ENCODE measurements at regions not wholly inside any gene's neighbourhood (a gene's known extent, or its start where the extent isn't known, plus 50 kb on each side); places are given as distances from the start of the nearest gene placed in this dataset.

DNA sequence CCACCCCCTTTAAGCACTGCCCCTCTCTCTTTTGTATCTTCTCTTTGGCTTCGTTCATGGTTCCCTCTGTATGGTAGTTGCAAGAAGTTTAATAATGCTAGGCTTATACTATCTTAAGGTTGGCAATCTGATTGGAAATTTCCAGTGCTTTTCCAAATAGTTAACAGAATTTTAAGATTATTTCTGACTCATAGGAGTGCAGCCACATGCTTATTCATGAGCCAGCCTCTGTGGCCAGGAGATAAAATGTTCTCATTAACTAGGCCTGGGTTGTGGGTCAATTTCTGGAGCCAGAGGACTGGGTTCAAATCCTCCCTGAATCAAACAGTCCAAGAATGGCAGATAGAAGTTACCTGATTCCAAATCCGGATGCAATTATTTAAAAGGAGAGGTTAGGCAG is 103.1 kb downstream of the ATP6V1G3 start:
- no peak for TF ChIP-seq CTCF (IDR thresholded peaks at IDR 0.05; ENCODE audit: insufficient read depth, low read depth, low read length)
- no peak for DNase-seq (ENCODE audit: low read depth)
- no peaks in the 10 kb centered on the region for H3K36me3 ChIP-seq (ENCODE audit: control insufficient read depth, insufficient read depth, low read length)
- no peaks in the 10 kb centered on the region for H3K27me3 ChIP-seq (ENCODE audit: control insufficient read depth, insufficient read depth, low read length)
- CTCF ChIA-PET = no interaction called here
- POLR2A ChIA-PET = no interaction called here
- no peak overlapping the region for H3K4me3 ChIP-seq (ENCODE audit: low read depth, low read length)

- H3K4me3 ChIP-seq (ENCODE audit: low read depth, low read length) = no peak overlapping the region
- POLR2A ChIA-PET = no interaction called here
- no peaks in the 10 kb centered on the region for H3K27me3 ChIP-seq (ENCODE audit: control insufficient read depth, insufficient read depth, low read length)
- no peak for DNase-seq (ENCODE audit: low read depth)
- no peaks in the 10 kb centered on the region for H3K36me3 ChIP-seq (ENCODE audit: control insufficient read depth, insufficient read depth, low read length)
- CTCF ChIA-PET = no interaction called here
- TF ChIP-seq CTCF (IDR thresholded peaks at IDR 0.05; ENCODE audit: insufficient read depth, low read depth, low read length) = no peak
Measured at GRCh38 chr1:198436276-198436675, 104.2 kb downstream of the ATP6V1G3 start.

DNA sequence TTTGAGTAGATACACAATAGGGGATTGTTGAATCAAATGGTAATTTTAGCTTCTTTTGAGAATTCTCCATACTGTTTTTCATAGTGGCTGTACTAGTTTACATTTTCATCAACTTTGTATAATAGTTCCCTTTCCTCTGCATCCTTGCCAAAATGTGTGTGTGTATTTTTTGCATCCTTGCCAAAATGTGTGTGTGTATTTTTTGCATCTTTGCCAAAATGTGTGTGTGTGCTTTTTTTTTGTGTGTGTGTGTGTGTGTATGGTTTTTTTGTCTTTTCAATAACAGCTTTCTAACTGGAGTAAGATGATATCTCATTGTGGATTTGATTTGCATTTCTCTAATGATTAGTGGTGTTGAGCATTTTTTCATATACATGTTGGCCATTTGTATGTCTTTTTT is 105.4 kb downstream of the ATP6V1G3 start:
- Histone ChIP-seq H3K4me3 (ENCODE audit: low read depth, low read length) (no peak overlapping the region), H3K27me3 (ENCODE audit: control insufficient read depth, insufficient read depth, low read length) (no peaks in the 10 kb centered on the region), H3K36me3 (ENCODE audit: control insufficient read depth, insufficient read depth, low read length) (no peaks in the 10 kb centered on the region)
- CTCF ChIA-PET = no interaction called here
- DNase-seq (ENCODE audit: low read depth) = no peak
- POLR2A ChIA-PET = no interaction called here
- no peak for TF ChIP-seq CTCF (IDR thresholded peaks at IDR 0.05; ENCODE audit: insufficient read depth, low read depth, low read length)

- H3K4me3 ChIP-seq (ENCODE audit: low read depth, low read length) = no peak overlapping the region
- no peaks in the 10 kb centered on the region for H3K27me3 ChIP-seq (ENCODE audit: control insufficient read depth, insufficient read depth, low read length)
- DNase-seq (ENCODE audit: low read depth) = no peak
- ChIA-PET CTCF (interaction anchor here (0.8 kb wide), 1 partner anchor 12 kb away, joined by 3 read pairs; no protein-coding TSS in a partner anchor), POLR2A (no interaction called here)
- no peaks in the 10 kb centered on the region for H3K36me3 ChIP-seq (ENCODE audit: control insufficient read depth, insufficient read depth, low read length)
- TF ChIP-seq CTCF (IDR thresholded peaks at IDR 0.05; ENCODE audit: insufficient read depth, low read depth, low read length) = no peak
Measured at GRCh38 chr1:198424441-198424840, 116.0 kb downstream of the ATP6V1G3 start.

- no peak overlapping the region for H3K4me3 ChIP-seq (ENCODE audit: low read depth, low read length)
- ChIA-PET CTCF (interaction anchor here (0.8 kb wide), 1 partner anchor 11 kb away, joined by 3 read pairs; no protein-coding TSS in a partner anchor), POLR2A (no interaction called here)
- no peak for TF ChIP-seq CTCF (IDR thresholded peaks at IDR 0.05; ENCODE audit: insufficient read depth, low read depth, low read length)
- DNase-seq (ENCODE audit: low read depth) = no peak
- no peaks in the 10 kb centered on the region for H3K36me3 ChIP-seq (ENCODE audit: control insufficient read depth, insufficient read depth, low read length)
- no peaks in the 10 kb centered on the region for H3K27me3 ChIP-seq (ENCODE audit: control insufficient read depth, insufficient read depth, low read length)
Measured at GRCh38 chr1:198423673-198424072, 116.8 kb downstream of the ATP6V1G3 start.
